Iris pigment epithelial cell (primary cell): ENCODE measurements at regions not wholly inside any gene's neighbourhood (a gene's known extent, or its start where the extent isn't known, plus 50 kb on each side); places are given as distances from the start of the nearest gene placed in this dataset.
A peak's percentile ranks its signal among the peaks of the same experiment; 100 is the strongest.

Experiments
- DNase-seq: peaks from one replicate; pipeline ENCODE4 v3.0.0-alpha.2; 2011; ENCODE audit warnings: low read depth

DNA sequence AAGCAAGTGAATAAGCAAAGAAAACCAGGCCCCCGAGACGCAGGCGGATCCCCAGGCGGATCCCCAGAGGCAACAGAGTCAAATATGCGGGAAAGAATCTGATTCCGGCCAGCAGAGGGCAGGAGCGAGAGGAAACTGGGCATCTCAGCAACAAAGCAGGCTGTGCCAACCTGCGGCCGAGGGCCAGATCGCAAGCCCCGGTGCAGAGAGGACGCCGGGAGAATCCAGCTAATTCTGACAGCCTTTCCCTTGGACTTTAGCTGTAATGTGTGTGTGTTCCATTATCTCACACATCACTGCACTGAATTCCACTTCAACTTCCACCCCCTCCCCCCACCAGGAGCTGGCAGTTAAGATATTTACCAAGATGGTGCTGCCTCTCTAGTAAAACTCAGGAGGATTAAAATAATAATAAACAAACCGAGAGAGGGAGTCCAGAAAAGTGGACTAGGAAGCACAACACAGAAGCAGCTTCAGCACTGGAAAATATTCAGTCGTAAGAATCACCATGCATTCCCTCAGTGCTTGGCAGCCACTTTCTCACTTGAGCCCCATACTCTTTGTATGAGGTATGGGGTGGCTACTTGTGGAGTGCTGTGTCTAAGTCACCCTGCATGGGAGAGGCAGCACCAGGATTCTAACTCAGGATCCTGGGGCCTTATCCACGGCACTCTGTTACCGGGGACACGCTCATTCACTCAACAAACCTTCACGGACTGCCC is 66.2 kb upstream of the SNX9 start:
- peak; percentile 66 for DNase-seq

DNA sequence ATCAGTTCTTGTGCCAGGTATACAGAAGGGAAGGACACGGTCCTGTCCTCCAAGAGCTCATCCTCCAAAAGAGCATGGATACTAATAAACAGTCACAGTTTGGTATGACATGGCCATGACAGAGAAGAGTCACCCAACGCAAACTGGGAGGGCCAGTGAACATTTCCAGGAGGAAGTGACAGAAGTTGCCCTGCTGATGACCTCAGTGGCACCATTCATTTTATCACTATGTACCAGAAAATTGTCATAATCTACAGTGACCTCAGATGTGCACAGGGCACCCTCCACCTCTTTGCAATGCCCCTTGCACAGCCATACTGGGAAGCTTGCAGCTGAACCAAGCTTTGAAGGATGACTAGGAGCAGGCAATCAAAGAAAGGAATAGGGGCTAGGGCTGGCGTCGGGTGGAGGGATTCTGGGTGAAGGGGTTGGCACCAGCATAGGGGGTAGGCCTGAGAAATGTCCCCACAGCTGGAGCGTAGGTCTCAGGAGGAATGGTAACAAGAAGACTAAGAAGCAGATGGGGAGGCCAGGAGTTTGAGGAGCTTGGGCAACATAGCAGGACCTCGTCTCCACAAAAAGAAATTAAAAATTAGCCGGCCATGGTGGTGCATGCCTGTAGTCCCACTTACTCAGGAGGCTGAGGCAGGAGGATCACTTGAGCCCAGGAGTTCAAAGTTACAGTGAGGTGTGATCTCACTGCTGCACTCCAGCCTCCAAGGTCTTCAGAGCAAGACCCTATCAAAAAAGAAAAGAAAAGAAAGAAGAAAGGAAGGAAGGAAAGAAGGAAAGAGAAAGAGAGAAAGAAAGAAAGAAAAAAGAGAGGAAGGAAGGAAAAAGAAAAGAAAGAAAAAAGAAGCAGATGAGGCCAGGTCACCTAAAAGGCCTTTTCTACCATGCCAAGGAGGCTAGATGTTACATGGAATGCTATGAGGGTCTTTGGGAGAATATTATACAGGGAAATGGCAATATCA is 65.3 kb upstream of the SNX9 start:
- DNase-seq: no peak

DNA sequence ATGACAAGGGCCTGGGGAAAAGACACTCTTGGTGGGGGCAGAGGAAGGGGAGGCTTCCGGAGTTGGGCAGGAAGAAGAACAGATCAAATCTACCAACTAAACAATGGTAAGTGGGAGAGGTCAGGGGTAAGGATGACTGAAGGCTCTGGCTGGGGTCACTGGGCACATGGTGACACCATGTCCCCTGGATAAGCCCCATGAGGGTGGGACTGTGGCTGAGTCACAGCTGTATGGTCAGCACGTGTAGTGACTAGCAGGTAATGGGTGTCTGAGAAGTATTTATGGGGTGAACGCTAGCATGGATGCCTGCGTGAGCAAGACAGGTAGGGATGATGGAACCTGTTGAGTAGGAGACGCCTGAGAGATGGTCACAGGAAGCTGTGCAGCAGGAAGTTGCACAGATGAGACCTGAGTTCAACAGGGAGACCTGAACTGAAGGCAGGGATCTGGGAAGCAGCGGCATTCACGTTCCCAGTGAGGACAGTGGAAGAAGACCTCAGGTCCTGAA is 64.5 kb upstream of the SNX9 start:
- DNase-seq: no peak

DNA sequence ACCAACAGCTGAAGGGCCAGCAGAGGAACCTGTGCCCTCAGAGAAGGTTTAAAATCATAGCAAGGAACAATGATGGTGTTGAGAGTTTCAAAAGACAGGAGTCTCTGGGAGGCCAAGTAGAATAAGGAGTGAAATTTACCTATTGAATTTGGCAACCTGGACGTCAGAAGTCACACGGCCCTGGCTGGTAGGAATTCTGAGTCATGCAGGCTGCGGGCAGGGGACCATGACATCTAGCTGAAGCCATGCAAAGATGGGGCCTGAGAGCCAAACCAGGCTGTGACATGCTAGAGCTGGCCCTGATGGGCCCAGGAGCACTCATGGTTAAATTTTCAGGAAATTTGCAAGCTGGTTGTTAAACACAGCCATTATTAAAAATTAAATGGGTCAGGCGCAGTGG is 64.0 kb upstream of the SNX9 start:
- no peak for DNase-seq

DNA sequence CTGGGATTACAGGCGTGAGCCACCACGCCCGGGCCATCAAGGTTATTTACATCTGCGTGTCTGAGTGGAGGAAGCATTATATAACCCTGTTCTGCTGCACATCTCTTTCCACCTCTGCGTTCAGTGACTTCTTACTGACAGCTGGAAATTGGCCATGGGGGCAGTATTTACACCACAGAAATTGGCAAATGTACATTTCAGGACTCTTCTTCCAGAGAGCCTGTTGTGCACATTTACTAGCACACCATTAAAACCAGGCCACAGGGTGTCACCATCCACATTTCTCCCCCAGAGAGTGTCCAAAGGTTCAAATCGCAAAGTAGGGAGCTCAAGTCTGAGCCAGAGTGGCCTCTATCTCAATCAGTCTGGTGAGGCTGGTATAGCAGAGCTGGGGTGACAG is 62.9 kb upstream of the SNX9 start:
- no peak for DNase-seq

DNA sequence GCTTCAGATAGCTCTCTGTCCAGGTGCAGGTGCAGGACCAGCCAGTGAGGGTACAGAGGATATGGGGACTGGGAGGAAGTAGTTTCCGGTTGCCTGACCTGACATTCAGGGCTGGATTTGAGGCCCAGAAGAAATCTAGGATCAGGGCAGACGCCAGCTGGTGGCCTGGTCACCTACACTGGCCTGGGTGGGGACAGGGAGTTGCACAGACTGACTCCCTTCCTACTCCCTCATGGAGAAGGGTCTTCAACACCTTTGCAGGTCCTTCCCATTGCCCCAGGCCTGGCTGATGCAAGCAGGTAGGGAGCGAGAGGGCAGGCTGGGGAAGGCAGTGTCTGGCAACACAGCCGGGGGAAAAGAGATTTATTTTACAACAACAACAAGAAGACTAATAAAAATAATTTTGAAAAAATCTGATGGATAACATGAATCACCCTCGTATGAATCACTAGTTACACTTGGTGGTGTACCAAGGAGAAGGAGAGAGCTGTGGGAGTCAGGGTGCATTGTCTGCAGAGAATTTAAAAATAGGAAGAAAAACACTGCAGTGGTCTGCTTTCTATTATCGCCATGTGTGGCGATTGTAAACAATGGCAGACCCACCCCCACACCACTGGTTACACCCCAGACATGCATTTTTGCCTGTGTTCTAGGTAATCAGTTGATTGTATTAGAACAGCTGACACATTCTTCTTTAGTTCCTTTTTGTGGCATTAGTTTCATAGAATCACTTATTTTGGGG is 62.3 kb upstream of the SNX9 start:
- DNase-seq: peak; percentile 85

DNA sequence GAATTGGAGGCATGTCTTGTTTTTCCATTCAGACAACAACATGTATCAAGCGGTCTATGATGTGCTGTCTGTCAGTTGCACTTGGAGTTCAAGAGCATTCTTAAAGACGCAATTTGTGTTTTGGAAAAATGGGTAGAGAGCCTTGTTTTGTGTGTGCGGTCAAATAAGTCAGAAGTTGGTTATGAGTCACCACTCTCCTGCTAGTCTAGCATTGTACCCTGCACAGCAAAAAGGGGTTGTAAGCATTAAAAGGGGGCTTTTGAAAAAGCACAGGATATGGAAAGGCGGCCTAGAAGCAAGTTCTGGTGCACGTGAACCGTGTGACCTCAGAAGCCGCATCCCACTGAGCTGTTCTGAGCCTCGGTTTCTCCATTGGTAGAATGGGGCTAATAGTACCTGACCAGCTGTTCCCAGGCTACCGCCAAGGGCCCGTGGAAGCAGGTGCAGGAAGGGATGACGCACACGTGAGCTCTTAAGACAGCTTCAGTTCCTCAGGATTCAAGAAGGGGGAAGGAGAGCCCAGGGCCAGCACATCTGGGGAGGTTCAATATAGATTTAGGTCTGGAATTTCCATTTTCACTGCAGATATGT is 61.6 kb upstream of the SNX9 start:
- peak; percentile 92 for DNase-seq

DNA sequence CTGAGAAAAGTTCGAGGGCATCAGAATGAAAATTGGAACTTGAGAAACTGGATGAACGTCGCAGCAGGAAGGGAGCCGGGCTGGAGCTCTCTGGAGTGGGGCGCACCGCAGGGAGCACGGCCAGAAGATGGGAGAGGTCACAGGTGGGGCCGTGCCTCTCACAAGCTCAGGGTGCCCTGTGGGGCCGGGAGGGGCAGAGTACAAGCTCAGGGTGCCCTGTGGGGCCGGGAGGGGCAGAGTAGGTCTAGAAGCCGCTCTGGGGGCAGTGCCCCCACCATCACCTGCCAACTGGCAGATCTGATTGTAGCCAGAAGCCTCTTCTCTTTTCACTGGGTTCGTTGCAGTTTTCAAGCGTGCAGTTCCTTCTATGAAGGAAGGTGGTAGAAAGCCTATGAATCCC is 61.1 kb upstream of the SNX9 start:
- no peak for DNase-seq

DNA sequence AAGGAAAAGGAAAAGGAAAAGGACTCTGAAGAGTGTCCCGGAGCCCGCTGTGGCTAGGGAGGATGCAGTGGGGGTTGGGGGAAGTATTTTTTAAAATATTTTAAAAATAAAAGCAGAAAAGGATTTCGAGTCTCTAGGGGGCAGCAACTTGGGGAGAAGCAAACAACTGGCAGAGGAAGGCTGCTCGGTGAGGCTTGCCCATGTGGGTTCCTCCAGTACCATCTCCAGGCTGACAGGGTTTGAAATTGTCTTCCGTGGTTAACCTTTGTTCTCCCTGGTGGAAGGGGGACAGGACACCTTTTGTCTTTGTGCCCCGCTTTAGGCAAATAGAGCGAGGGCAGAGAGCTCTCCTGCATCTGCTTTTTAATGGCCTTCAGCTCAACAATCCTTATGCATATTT is 60.4 kb upstream of the SNX9 start:
- DNase-seq: no peak

DNA sequence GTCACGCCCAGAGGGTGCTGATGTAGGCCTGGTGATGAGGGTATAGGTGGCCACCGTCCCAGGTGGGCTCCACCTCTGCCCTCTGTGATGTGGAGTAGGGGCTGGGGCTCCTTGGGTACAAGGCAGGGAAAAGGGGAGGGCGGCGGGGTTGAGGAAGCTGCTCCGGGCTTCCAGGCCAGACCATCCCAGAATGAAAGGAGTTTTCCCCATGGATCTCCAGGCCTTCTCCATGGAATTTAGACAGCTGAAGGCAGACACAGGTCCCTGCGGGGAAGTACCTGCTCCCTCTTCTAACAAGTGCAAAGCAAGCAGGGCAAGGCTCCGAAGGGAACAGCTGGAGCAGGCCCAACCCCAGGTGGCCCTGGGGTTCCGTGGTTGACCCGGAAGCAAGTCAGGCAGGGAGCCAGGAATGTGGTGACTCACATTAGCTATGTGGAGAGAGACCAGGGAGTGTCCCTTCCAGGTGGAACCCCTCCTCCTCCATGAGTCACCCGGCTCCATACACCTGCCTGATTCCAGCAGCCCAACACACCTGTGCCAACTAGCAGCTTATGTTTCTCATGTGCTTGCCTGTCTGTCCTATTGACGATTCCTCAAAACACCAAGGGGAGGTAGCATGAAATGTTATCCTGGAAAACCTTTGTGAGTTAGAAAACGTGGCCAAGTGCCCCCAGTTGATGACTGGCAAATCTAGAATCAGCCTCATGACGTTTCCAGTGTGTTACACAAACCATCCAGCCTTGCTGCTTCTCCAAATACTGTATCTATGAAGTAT is 59.7 kb upstream of the SNX9 start:
- DNase-seq: peak; percentile 65

DNA sequence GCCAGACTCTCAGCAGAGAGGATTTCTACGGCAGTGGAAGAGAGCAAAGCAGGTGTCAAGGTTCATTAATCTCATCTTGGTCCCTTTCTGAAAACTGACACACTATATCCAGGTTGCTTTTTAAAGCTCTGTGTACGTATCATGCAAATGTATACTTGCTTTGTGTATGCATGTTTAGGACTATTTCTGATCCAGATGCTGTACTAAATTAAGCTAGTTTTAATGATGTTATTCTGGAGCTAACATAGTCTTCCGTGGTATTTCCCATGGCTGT is 59.2 kb upstream of the SNX9 start:
- no peak for DNase-seq

DNA sequence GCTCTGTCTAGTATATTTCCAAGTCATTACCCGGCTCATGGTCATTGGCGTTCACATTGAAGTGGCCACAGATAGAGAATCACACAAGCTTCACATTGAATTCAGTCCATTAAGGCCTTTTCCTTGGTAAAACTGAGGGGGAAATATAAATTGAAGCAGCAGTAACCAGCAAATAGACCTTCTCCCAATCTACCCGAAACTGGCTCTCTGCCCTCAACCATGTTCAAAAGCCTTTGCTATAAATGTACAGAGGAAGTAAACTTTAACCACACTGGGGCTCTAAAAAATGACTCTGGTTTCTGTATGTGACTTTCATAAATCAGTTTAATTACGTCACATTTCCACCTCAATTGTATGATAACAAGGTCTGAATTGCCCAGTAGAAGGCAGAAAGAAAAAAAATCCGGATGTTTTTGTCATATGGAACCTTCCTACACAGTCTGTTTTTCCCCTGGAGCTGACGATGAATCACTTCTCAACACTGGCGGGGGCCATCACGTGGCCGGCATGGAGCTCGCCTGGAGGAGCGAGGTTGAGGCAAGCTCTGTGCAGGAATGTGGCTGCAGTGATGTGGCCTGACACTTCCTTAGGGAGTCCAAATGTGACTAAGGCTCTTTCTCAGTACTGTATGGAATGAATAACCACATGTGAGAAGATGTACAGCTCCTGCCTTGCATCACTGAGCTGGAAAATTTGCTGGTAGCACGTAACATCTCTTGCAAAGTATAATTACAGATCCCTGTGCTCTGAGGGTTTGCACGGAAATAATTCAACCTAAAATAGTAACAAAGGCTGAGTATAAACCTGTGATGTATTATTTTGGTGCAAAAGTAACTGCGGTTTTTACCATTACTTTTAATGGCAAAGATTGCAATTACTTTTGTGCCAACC is 58.6 kb upstream of the SNX9 start:
- DNase-seq: peak; percentile 100

DNA sequence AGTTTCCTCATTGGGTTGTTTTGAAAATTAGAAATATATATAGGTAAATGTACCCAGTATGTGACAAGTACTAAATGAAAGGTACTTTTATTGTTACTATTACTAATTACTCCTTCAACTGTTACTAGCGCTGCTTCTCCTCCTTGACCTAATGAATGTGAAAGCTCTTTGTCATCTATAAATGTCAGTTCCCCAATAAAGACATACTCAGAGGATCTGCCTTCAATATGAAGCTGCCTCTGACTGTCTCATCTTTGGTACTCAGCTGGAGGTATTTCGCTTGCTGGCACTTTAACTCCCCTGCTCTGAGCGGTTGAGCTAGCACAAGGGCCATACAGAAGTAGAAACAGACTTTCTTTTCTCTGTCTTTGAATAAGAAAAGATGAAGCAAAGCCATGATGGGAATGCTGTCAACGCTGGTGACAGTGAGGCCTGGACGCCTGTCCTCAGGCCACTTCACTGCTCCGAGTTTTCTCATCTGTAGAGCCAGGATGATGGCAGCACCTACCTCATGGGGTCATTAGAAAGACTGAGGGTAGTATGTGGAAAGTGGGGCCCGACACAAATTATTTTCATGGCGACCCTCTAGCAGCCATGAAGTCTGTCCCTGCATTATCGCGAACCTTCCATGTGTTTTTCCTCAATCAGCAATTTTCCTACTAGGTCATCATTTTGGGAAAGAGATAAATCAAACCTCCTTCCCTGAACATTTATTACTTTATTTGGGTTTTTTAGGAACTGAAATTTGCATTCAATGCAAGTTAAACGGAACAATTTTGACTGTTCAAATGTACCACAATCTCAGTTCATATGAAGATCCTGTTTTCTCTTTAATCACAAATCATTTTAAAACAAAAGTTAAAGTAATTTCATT is 55.9 kb upstream of the SNX9 start:
- DNase-seq: no peak

DNA sequence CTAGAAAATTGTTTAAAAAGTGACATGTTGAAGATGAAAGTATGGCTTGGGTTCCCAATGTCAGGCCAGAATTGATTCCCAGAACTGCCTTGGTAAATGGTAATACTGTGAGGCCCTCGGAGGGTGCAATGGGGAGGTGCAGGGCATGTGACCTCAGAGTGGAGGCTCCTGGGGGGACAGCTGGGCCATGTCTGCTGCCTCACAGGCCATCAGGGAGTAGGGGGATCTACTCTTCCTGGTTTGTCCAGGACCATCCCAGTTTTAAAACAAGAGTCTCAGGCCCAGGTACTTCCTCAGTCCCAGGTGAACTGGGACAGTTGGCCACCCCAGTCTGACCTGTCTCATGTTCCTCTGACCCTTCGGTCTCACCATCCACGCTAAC is 55.3 kb upstream of the SNX9 start:
- DNase-seq: no peak

DNA sequence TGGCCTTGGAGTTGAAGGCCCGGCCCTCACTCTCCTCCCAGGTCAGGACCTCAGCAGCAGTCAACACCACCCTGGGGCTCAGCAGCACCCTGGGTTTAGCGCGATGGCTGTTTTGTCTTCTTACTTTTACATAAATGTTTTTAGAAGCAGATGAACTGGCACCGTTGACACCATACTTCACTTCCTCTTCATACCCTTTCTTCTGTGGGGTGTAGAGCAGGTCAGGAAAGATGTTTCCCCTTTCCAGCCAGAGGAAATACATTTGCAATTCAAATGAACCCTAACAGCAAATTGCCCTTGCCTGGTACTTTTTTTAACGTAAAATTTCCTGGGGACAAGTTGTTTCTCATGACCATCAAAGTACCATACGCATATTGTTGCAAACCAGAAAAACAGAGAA is 54.7 kb upstream of the SNX9 start:
- no peak for DNase-seq

DNA sequence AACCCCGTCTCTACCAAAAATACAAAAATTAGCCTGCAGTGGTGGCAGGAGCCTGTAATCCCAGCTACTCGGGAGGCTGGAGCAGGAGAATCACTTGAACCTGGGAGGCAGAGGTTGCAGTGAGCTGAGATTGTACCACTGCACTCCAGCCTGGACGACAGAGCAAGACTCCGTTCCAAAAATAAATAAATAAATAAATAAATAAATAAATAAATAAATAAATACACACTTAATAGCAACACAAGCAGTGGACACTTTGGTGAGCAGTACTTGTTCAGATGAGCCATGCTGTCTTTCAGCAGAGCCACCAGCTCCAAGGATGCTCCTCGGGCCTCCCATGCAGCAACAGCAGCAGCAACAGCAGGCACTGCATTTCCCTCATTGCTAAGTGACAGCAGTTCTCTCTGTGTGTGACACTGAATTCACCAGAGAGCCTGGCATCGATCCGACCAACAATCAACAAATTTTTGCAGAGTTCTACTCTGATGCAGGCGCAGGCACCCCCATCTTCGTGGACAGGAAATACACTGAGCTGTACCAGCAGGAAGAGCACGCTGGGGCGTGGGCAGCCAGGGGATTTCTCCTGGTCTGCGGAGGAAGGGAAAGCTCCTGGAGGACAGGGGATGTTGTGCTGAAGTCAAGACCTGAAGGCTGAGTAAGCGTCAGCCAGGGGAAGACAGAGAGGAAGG is 54.0 kb upstream of the SNX9 start:
- DNase-seq: no peak

DNA sequence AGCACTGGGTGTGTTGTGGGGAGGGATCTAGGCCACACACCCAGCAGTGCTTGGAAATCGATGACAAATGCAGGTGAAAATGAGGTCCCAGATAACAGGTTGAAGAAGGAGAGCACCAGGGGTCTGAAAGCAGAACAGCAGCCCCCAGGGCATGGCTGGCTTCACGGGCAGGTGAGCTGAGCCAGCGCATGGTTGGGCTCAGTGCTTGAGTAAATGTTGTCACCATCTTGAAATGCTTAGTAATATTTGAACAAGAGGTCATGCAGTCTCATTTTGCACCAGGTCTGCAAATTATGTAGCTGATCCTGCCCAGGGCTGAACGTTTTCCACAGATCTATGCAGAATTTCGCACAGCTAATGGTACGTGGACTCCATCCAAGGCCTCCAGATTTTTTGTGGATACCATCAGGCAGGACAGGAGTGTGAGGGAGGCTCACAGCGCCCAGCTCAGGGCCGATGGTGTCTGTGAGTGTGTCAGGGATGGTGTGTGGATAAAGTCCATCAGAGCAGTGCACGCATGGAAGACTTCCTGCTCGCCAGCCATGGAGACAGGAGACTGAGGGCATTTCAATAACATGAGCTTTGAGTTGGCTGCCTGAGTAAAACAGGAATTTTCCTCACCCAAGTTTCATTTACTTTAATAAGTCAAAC is 53.1 kb upstream of the SNX9 start:
- DNase-seq: no peak

DNA sequence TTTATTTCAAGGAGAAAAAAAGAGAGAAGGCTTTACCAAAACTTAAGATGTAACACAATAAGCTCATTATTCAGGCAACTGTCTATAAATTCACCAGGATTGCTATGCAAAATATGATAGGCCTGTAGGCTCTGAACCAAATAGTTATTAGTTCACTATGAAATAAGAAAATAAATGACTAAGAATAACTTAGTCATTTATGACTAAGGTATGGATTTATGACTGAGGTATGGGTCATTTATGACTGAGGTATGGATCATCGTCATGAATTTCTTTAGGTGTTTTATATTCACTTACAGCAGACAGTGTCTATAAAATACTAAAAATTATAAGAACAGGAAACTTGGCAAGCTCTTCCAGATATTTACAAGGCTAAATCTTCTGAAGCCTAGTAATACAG is 52.1 kb upstream of the SNX9 start:
- peak; percentile 54 for DNase-seq
